GM12878 (cell line): ENCODE measurements at regions not wholly inside any gene's neighbourhood (a gene's known extent, or its start where the extent isn't known, plus 50 kb on each side); places are given as distances from the start of the nearest gene placed in this dataset.

Source experiments
- ATAC-seq: fragments of 200-7000 bp; cut with Tn5 transposase; 3 replicates; pipeline ENCODE4 v1.9.1; 2020; ENCODE audit warnings: mild to moderate bottlenecking, moderate library complexity
- BruUV-seq: library from RNA; stranded (reverse); fragments of 400-500 nt; replicated peaks from 2 replicates; lab custom pipeline; 2021; lab: Mats Ljungman, UMichigan
- CTCF ChIA-PET: fragments of 300-600 bp; sonication (Branson Sonifier 250); formaldehyde crosslinking; extraction: SDS; loops from one replicate; lab custom pipeline; 2021; ENCODE audit warnings: inconsistent platforms; lab: Yijun Ruan, JAX
- POLR2A ChIA-PET: fragments of 350-600 bp; formaldehyde crosslinking; extraction: SDS; loops from one replicate; lab custom pipeline; 2021; ENCODE audit warnings: inconsistent platforms; lab: Charles Lee
- RAD21 ChIA-PET: fragments of 300-600 bp; sonication (Branson Sonifier 250); formaldehyde crosslinking; loops from one replicate; lab custom pipeline; 2023; ENCODE audit warnings: antibody characterized with exemption; ENCODE audit not compliant: unreplicated experiment; lab: Charles Lee
- SMC1A ChIA-PET: fragments of 300-600 bp; sonication (Branson Sonifier 250); formaldehyde crosslinking; loops from one replicate; lab custom pipeline; 2023; ENCODE audit not compliant: unreplicated experiment, uncharacterized antibody; lab: Charles Lee
- DNase-seq: peaks from one replicate; pipeline ENCODE4 v3.0.0-alpha.2; 2011; ENCODE audit warnings: low read depth, low spot score
- FAIRE-seq: peaks from 3 replicates; lab custom pipeline; 2011; peaks lifted over from hg19 to GRCh38; lab: Jason Lieb, UNC
- H2AFZ ChIP-seq: 2 replicates; pipeline ENCODE4 v1.6.0; 2011; ENCODE audit warnings: low read depth, low read length, control low read depth; ENCODE audit not compliant: control insufficient read depth
- H3K27ac ChIP-seq: 2 replicates; pipeline ENCODE4 v1.5.1; 2011; ENCODE audit warnings: control low read depth; ENCODE audit not compliant: control insufficient read depth, insufficient read depth
- H3K27me3 ChIP-seq, 2 experiments: replicated peaks in 1 of 2; 2 replicates each; pipeline versions ENCODE4 v1.6.0 to v1.6.1; 2011; ENCODE audit warnings: low read length in 1 of 2; ENCODE audit not compliant: control insufficient read depth in 2 of 2, insufficient read depth in 2 of 2
- H3K36me3 ChIP-seq, 2 experiments: 2 replicates each; pipeline ENCODE4 v1.5.1; 2011; ENCODE audit warnings: low read length in 1 of 2; ENCODE audit not compliant: control insufficient read depth in 2 of 2, insufficient read depth in 2 of 2
- H3K4me1 ChIP-seq: 2 replicates; pipeline ENCODE4 v1.6.1; 2011; ENCODE audit warnings: mild to moderate bottlenecking, low read length, moderate library complexity, mixed read lengths; ENCODE audit not compliant: control insufficient read depth, insufficient read depth
- H3K4me2 ChIP-seq: 2 replicates; pipeline ENCODE4 v1.6.0; 2011; ENCODE audit warnings: control low read depth; ENCODE audit not compliant: control insufficient read depth, insufficient read depth
- H3K4me3 ChIP-seq: fragments of 200-600 bp; sonication (generic); 2 replicates; pipeline ENCODE4 v1.5.1; 2016
- H3K79me2 ChIP-seq: 2 replicates; pipeline ENCODE4 v1.6.0; 2011; ENCODE audit warnings: low read length; ENCODE audit not compliant: control insufficient read depth, insufficient read depth
- H3K9ac ChIP-seq: 2 replicates; pipeline ENCODE4 v1.8.0; 2011; ENCODE audit warnings: low read length, control low read depth, mixed read lengths; ENCODE audit not compliant: control insufficient read depth, insufficient read depth
- H3K9me3 ChIP-seq: replicated peaks from 3 replicates; pipeline ENCODE4 v1.5.1; 2011; ENCODE audit warnings: mild to moderate bottlenecking, low read length; ENCODE audit not compliant: control insufficient read depth, insufficient read depth
- H4K20me1 ChIP-seq: 2 replicates; pipeline ENCODE4 v1.6.0; 2011; ENCODE audit not compliant: control insufficient read depth, insufficient read depth
- BRCA1 ChIP-seq: IDR thresholded peaks from 2 replicates; pipeline ENCODE4 v1.6.1; 2011; ENCODE audit warnings: low read depth, low read length, improper control_type of control experiment
- CEBPB ChIP-seq, 2 experiments: fragments of 150-350 bp in 1 of 2; IDR thresholded peaks; 2 replicates each; pipeline ENCODE4 v1.6.1; 2012 to 2014; ENCODE audit warnings: low read depth in 2 of 2, low read length in 2 of 2, borderline replicate concordance in 1 of 2, inconsistent platforms in 1 of 2
- CHD4 ChIP-seq: fragments of 200-600 bp; sonication (generic); IDR thresholded peaks from 2 replicates; pipeline ENCODE4 v1.6.1; 2016; ENCODE audit warnings: mild to moderate bottlenecking
- EP300 ChIP-seq, 2 experiments: fragments of 150-350 bp in 1 of 2; IDR thresholded peaks; 2 replicates each; pipeline ENCODE4 v1.6.1; 2011 to 2012; ENCODE audit warnings: low read depth in 2 of 2, low read length in 2 of 2, borderline replicate concordance in 1 of 2, improper control_type of control experiment in 1 of 2, inconsistent platforms in 1 of 2; ENCODE audit not compliant: control insufficient read depth in 1 of 2
- IKZF2 ChIP-seq, 2 experiments: fragments of 450-650 bp; IDR thresholded peaks; 2 replicates each; pipeline ENCODE4 v1.6.1; 2017; ENCODE audit warnings: mild to moderate bottlenecking in 2 of 2, moderate library complexity in 2 of 2
- MYB ChIP-seq: fragments of 150-350 bp; IDR thresholded peaks from 2 replicates; pipeline ENCODE4 v1.6.1; 2014; ENCODE audit warnings: mild to moderate bottlenecking, low read depth, low read length, borderline replicate concordance
- RFX5 ChIP-seq: IDR thresholded peaks from 2 replicates; pipeline ENCODE4 v1.6.1; 2011; ENCODE audit warnings: low read depth, low read length, improper control_type of control experiment
- SIX5 ChIP-seq: IDR thresholded peaks from 2 replicates; pipeline ENCODE4 v1.6.1; 2011; ENCODE audit warnings: mild to moderate bottlenecking, low read depth, low read length, moderate library complexity; ENCODE audit not compliant: severe bottlenecking
- SMC3 ChIP-seq: IDR thresholded peaks from 2 replicates; pipeline ENCODE4 v1.6.1; 2011; ENCODE audit warnings: low read length, improper control_type of control experiment, borderline replicate concordance
- ZNF207 ChIP-seq: fragments of 450-650 bp; IDR thresholded peaks from 2 replicates; pipeline ENCODE4 v1.6.1; 2014; ENCODE audit warnings: antibody characterized with exemption, mild to moderate bottlenecking, borderline replicate concordance
- ZNF217 ChIP-seq: fragments of 450-650 bp; IDR thresholded peaks from 2 replicates; pipeline ENCODE4 v1.6.1; 2017; ENCODE audit warnings: antibody characterized with exemption, mild to moderate bottlenecking
- in situ Hi-C: fragments of 300-500 bp; cut with MboI; formaldehyde crosslinking; loops from 9 replicates; pipeline ENCODE4 v1.14.3; 2018; ENCODE audit warnings: mixed read lengths
- intact Hi-C: fragments of 100-400 bp; cut with micrococcal nuclease; formaldehyde crosslinking; loops from one replicate; pipeline ENCODE4 v1.14.2; 2022; ENCODE audit not compliant: unreplicated experiment
- TF ChIP-seq, protein P1 (sequence below): fragments of 150-350 bp; IDR thresholded peaks from 2 replicates; pipeline ENCODE4 v1.6.1; 2014; ENCODE audit warnings: mild to moderate bottlenecking, low read depth, low read length
- TF ChIP-seq, protein P2 (sequence below): IDR thresholded peaks from 2 replicates; pipeline ENCODE4 v1.6.1; 2012; ENCODE audit warnings: low read depth, low read length, improper control_type of control experiment
- TF ChIP-seq, protein P3 (sequence below): fragments of 150-350 bp; IDR thresholded peaks from 2 replicates; pipeline ENCODE4 v1.6.1; 2016; ENCODE audit warnings: low read depth, low read length
- TF ChIP-seq, protein P4 (sequence below): IDR thresholded peaks from 2 replicates; pipeline ENCODE4 v1.6.1; 2011; ENCODE audit warnings: borderline replicate concordance, low read depth, mild to moderate bottlenecking, moderate library complexity, low read length; ENCODE audit not compliant: insufficient read depth, poor library complexity, severe bottlenecking

DNA sequence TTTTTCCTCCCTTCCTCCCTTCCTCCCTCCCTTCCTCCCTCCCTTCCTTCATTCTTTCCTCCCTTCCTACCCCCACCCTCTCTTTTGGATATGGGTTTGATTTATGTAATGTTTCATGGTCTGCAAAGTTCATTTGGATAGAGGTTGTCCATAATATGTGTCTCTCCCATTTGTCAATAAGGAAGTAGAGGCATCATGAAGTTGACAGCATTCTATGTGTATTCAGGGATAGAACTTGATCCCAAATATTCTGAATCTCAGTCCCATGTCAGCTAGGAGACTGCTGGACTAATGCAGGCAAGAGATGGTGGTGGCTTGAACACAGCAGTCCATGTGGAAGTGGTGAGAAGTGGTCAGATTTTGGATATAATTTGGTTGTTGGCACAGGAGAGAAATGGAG lies 90.7 kb upstream of the SLC6A6 start:
- Histone ChIP-seq H3K9ac (no peak overlapping the region), H3K4me1 (no peaks in the 10 kb centered on the region), H3K79me2 (no peaks in the 10 kb centered on the region), H2AFZ (no peak overlapping the region), H3K4me2 (no peak overlapping the region), H3K9me3 (no peaks in the 10 kb centered on the region), H3K27ac (no peak overlapping the region), H3K27me3 (no peaks in the 10 kb centered on the region; a peak in 1 of 4 replicates), H4K20me1 (no peaks in the 10 kb centered on the region), H3K36me3 (no peaks in the 10 kb centered on the region), H3K4me3 (no peak overlapping the region)
- ChIA-PET SMC1A (no interaction called here), CTCF (interaction anchor here (1.6 kb wide), 1 partner anchor 151 kb away, joined by 3 read pairs; no protein-coding TSS in a partner anchor), RAD21 (no interaction called here), POLR2A (no interaction called here)
- intact Hi-C loops (no loop called here), in situ Hi-C loops (no loop called here)
- no peak for ATAC-seq
- no peak for DNase-seq
- FAIRE-seq, result no peak
- BruUV-seq, result no TSS peak
- TF ChIP-seq CEBPB (IDR thresholded peaks at IDR 0.05; ENCODE audit: borderline replicate concordance in 1 of 2, low read depth in 2 of 2, low read length in 2 of 2), result no peak
- TF ChIP-seq MYB, result no peak
- TF ChIP-seq, protein P1, sequence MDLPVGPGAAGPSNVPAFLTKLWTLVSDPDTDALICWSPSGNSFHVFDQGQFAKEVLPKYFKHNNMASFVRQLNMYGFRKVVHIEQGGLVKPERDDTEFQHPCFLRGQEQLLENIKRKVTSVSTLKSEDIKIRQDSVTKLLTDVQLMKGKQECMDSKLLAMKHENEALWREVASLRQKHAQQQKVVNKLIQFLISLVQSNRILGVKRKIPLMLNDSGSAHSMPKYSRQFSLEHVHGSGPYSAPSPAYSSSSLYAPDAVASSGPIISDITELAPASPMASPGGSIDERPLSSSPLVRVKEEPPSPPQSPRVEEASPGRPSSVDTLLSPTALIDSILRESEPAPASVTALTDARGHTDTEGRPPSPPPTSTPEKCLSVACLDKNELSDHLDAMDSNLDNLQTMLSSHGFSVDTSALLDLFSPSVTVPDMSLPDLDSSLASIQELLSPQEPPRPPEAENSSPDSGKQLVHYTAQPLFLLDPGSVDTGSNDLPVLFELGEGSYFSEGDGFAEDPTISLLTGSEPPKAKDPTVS, result no peak
- no peak for TF ChIP-seq CHD4
- TF ChIP-seq, protein P2, sequence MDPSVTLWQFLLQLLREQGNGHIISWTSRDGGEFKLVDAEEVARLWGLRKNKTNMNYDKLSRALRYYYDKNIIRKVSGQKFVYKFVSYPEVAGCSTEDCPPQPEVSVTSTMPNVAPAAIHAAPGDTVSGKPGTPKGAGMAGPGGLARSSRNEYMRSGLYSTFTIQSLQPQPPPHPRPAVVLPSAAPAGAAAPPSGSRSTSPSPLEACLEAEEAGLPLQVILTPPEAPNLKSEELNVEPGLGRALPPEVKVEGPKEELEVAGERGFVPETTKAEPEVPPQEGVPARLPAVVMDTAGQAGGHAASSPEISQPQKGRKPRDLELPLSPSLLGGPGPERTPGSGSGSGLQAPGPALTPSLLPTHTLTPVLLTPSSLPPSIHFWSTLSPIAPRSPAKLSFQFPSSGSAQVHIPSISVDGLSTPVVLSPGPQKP, result no peak
- TF ChIP-seq SIX5, result no peak
- TF ChIP-seq, protein P3, sequence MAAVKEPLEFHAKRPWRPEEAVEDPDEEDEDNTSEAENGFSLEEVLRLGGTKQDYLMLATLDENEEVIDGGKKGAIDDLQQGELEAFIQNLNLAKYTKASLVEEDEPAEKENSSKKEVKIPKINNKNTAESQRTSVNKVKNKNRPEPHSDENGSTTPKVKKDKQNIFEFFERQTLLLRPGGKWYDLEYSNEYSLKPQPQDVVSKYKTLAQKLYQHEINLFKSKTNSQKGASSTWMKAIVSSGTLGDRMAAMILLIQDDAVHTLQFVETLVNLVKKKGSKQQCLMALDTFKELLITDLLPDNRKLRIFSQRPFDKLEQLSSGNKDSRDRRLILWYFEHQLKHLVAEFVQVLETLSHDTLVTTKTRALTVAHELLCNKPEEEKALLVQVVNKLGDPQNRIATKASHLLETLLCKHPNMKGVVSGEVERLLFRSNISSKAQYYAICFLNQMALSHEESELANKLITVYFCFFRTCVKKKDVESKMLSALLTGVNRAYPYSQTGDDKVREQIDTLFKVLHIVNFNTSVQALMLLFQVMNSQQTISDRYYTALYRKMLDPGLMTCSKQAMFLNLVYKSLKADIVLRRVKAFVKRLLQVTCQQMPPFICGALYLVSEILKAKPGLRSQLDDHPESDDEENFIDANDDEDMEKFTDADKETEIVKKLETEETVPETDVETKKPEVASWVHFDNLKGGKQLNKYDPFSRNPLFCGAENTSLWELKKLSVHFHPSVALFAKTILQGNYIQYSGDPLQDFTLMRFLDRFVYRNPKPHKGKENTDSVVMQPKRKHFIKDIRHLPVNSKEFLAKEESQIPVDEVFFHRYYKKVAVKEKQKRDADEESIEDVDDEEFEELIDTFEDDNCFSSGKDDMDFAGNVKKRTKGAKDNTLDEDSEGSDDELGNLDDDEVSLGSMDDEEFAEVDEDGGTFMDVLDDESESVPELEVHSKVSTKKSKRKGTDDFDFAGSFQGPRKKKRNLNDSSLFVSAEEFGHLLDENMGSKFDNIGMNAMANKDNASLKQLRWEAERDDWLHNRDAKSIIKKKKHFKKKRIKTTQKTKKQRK, result no peak
- no peak for TF ChIP-seq BRCA1
- TF ChIP-seq RFX5, result no peak
- TF ChIP-seq EP300 (IDR thresholded peaks at IDR 0.05; ENCODE audit: borderline replicate concordance in 1 of 2, control insufficient read depth in 1 of 2, low read depth in 2 of 2, low read length in 2 of 2), result no peak
- TF ChIP-seq ZNF207, result no peak
- TF ChIP-seq, protein P4, sequence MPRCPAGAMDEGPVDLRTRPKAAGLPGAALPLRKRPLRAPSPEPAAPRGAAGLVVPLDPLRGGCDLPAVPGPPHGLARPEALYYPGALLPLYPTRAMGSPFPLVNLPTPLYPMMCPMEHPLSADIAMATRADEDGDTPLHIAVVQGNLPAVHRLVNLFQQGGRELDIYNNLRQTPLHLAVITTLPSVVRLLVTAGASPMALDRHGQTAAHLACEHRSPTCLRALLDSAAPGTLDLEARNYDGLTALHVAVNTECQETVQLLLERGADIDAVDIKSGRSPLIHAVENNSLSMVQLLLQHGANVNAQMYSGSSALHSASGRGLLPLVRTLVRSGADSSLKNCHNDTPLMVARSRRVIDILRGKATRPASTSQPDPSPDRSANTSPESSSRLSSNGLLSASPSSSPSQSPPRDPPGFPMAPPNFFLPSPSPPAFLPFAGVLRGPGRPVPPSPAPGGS, result no peak
- no peak for TF ChIP-seq IKZF2 (IDR thresholded peaks at IDR 0.05)
- TF ChIP-seq ZNF217, result no peak
- no peak for TF ChIP-seq SMC3
